NCI-H146 (cell line): ENCODE measurements at regions not wholly inside any gene's neighbourhood (a gene's known extent, or its start where the extent isn't known, plus 50 kb on each side); places are given as distances from the start of the nearest gene placed in this dataset.
A peak's percentile ranks its signal among the peaks of the same experiment; 100 is the strongest.

ENCODE experiments used
- DNase-seq: peaks from one replicate; lab custom pipeline; 2025; lab: John Stamatoyannopoulos, UW

- DNase-seq = no peak
These were observed 132.7 kb upstream of the JAG1 start for GRCh38 chr20:10806539-10806938.

GRCh38 chr20:10807013-10807412 is 133.2 kb upstream of the JAG1 start:
- no peak for DNase-seq

GRCh38 chr20:10812759-10813327 is 139.0 kb upstream of the JAG1 start:
- no peak for DNase-seq

- no peak for DNase-seq
These were observed 149.8 kb upstream of the JAG1 start for GRCh38 chr20:10823585-10823984.

DNA sequence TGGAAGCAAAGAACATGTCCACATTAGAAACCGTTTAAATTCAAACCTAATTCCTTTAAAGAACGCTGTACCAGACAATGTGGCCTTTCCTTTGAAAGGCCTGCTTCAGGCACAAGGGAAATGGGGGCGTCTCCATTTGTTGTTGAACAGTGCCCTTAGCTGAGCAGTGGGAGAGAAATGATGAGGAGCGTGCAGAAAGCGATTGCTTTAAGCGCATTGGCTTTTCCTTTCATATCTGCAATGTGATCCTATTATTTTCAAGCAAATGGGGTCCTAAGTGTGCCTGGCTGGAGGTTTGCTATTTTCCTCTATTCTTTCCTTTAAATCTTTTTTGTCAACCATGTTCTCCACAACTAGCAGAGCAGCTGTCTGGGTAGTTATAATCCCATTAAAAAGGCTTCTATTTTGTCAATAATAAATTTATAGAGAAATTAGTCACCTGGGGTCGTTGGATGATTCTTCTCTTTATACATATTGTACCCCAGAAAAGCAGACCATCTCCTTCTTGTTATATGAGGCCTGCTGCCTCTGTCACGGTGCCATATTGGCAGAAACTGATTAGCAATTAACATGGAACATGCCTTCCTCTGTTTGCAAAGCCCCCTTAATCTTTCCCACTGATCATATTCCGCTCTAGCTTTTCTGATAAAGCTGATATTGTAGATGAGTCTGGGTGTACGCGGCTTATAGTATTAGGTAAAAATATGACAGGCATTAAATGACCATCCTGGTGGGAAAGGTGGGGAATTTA is 151.1 kb upstream of the JAG1 start:
- DNase-seq = no peak

GRCh38 chr20:10826111-10826510 is 152.3 kb upstream of the JAG1 start:
- no peak for DNase-seq

DNA sequence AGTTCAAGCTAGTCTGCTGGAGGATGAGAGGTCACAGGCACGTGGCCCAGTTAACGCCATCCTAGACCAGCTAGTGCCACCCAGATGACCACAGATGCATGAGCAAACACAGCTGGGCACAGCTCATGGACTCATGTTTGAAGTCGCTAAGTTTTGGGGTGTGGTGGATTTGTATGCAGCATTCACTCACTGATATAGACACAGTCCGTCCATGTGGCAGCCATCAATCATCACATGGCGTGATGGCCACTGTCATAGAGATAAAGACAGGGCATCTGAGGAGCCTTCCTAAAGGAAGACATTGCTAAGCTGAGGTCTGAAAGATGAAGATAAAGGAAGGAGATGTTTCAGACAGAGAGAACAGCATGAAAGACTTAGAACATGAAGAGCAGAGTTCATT is 154.4 kb upstream of the JAG1 start:
- DNase-seq = no peak

- no peak for DNase-seq
These were observed 158.3 kb upstream of the JAG1 start for GRCh38 chr20:10832141-10832540.

DNA sequence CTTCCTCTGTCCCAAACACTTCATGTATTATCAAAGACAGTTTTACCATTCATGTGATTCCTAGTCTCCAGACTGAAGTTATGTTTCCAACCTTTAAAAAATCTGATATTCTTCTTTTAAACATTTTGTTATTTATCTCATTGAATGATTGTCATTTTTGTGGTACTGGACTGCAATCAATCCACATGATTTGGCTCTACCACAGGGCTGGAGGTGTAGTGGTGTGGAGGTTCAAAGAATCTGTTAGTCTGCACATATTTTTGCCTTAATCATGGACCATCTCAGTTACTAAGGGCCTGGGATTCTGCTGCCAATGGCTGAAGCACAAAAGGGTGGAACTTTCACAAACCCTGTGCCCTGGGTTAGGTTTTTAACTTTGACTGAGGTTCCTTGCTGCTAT is 164.1 kb upstream of the JAG1 start:
- no peak for DNase-seq

DNA sequence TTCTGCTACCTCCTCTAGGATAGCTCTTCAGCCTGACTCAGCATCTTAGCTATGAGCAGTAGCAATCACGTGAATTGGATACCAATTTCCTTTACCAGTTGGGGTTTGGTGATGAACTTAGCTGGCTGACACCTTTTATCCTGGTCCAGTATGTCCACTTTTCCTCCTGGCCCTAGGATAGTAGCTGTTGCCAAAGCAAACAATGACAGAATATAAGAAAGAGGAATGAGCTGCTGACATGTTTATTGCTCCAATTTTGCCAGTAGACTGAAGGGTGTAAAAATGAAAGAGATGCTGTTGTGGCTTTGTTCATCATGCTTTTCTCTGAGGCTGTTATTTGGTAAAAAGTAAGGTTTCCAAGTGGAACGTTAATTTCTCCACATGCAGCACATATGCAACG is 168.3 kb upstream of the JAG1 start:
- DNase-seq = no peak

DNA sequence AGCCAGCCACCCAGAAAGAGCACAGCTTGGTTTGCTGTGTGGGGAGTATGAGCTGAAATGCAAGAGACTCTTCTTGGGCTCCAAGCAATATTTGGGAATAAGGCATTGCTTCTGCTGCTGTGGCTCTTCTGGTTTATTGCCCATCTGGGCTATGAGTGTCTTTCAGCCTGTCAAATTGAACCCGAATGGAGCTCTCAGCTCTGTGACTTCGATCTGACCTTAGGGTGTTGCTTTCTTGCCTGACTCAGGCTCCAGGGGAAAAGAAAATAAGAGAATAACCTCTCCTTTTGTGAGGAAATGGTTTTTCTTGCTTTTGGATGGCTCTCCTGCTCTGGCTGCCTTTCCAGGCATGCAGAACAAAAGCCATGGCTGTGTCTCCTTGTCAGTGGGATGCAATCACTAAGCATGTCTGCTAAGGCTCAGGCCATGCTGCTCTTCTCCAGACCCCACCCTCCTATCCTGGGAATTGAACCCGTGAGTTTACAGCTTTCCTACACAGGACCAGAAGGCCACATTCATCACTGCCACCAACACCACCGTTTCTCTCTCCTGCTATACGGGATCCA is 169.4 kb upstream of the JAG1 start:
- DNase-seq = no peak

GRCh38 chr20:10846766-10847165 is 173.0 kb upstream of the JAG1 start:
- no peak for DNase-seq

GRCh38 chr20:10848810-10849370 is 175.1 kb upstream of the JAG1 start:
- no peak for DNase-seq

GRCh38 chr20:10853176-10853575 is 179.4 kb upstream of the JAG1 start:
- no peak for DNase-seq

- no peak for DNase-seq
These were observed 179.9 kb upstream of the JAG1 start for GRCh38 chr20:10853731-10854130.

DNA sequence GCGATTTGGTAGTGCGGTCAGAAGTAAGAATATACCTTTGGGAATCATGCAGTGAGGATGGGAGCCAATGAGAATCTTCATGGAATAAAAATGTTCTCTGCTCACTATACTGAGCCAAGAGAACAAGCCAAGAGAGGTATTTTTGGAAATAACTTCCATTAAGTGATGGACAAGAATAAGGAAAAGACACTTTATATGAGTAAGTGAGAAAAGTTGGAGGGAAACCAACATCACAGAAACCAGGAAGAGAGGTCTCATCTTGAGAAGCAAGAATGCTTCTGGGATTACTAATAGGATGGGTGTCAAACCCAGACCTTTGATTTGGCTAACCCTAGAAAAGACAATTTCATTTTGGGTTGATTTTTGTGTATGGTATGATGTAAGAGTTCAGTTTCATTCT is 181.2 kb upstream of the JAG1 start:
- no peak for DNase-seq

DNA sequence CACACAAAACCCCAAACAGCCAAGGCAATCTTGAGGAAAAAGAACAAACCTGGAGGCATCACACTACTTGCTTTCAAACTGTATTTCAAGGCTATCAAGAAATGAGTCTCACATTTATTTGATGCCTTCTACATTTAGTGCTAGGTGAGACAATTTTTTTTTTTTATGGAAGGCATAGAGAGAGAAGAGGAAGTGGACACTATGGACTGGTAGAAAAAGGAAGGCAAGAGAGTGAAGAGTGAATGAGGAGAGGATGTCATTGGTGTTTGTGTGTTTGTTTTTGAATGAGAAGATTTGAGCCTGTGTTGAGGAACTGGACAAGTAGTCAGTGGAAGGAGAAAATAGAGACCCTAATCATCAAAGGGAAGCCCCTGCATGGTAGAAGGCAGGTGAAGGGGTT is 182.0 kb upstream of the JAG1 start:
- DNase-seq = no peak

DNA sequence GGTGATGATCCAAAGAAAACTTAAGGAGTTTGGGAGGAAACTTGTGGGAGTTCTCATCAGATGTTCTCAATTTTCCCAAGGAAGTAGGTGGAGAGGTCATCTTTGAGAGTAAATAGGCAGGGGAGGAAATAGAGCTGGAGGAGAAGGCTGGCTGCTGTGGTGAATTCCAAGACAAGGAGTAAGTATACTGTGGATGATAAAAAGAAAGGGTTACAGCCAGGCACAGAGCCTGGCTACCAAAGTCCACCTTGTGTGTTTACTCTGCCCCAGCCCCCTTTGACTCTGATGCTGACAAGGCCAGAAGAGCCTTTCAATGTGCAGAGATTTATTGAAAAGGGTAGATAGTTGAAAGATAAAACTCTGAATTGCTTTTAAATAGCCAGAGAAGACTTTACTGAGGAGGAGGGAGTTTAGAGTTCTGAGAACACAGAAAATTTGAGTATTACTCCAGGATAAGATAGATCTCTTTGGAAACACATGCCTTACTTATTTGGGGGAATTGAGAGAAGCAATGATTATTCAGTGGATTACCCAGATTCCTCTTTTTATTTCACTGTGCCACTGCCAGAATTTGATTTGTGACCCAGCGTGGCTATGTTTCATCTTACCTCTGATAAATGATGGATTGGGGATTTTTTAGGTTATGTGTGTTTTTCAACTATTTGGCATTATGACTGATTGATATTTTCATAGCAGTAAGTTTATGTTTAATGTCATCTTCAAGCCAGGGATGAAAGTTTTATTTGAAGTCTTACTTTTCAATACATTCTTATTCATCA is 182.6 kb upstream of the JAG1 start:
- DNase-seq = no peak

- no peak for DNase-seq
These were observed 183.7 kb upstream of the JAG1 start for GRCh38 chr20:10857352-10858070.

DNA sequence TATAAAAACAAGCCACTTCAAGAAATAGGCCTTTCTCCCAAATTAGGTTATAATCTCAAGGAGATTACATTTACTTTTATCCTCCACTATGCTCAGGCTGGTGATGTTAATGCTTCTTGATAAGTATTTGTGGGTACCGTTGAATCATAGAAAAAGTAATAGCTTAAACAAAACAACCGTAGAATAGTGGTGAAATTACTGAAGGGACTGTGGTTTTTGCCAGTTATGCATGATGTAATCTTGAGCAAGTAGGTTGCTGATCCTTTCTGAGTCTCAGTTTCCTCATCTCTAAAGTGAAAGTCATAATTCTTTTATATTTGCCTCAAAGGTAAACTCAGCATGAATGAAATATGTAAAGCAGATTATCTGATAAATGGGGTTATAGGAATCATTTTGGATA is 187.3 kb upstream of the JAG1 start:
- no peak for DNase-seq

- peak; percentile 41 for DNase-seq
These were observed 187.8 kb upstream of the JAG1 start for GRCh38 chr20:10861619-10862018.
